OCI-LY7 (cell line): ENCODE measurements at regions not wholly inside any gene's neighbourhood (a gene's known extent, or its start where the extent isn't known, plus 50 kb on each side); places are given as distances from the start of the nearest gene placed in this dataset.

Source experiments
- EZH2phosphoT487 ChIP-seq: fragments of 200-600 bp; sonication (generic); IDR thresholded peaks from 2 replicates; pipeline ENCODE4 v1.6.1; 2018; ENCODE audit warnings: low read depth, borderline replicate concordance, mild to moderate bottlenecking, mixed run types, antibody characterized with exemption, low read length, moderate library complexity, mixed read lengths
- TF ChIP-seq, protein P1 (sequence below): fragments of 200-600 bp; sonication (generic); conservative IDR thresholded peaks from 2 replicates; pipeline ENCODE4 v1.5.1; 2014; ENCODE audit warnings: mild to moderate bottlenecking, antibody characterized with exemption, low read length, moderate library complexity, mixed read lengths

DNA sequence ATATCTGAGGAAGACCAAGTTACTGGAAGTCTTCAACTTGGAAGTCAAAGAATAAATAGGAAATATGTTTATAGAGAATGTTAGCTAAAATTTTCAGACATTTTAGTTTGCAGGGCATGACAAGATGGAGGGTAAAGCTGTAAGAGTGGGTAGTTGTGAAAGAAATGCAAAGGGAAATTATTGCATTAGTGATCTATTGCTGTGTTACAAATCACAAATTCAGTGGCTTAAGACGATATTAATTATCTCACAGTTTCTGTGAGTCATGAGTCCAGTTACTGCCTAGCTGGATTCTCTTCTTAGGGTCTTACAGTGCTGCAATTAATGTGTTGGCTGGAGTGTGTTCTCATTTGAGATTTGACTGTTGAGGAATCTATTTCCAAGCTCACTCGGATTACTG is 62.9 kb upstream of the CAMK2D start:
- TF ChIP-seq, protein P1, sequence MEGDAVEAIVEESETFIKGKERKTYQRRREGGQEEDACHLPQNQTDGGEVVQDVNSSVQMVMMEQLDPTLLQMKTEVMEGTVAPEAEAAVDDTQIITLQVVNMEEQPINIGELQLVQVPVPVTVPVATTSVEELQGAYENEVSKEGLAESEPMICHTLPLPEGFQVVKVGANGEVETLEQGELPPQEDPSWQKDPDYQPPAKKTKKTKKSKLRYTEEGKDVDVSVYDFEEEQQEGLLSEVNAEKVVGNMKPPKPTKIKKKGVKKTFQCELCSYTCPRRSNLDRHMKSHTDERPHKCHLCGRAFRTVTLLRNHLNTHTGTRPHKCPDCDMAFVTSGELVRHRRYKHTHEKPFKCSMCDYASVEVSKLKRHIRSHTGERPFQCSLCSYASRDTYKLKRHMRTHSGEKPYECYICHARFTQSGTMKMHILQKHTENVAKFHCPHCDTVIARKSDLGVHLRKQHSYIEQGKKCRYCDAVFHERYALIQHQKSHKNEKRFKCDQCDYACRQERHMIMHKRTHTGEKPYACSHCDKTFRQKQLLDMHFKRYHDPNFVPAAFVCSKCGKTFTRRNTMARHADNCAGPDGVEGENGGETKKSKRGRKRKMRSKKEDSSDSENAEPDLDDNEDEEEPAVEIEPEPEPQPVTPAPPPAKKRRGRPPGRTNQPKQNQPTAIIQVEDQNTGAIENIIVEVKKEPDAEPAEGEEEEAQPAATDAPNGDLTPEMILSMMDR, result no peak
- no peak for TF ChIP-seq EZH2phosphoT487
